C4-2B (cell line): ENCODE measurements at regions not wholly inside any gene's neighbourhood (a gene's known extent, or its start where the extent isn't known, plus 50 kb on each side); places are given as distances from the start of the nearest gene placed in this dataset.

Experiments used
- H3K27ac ChIP-seq: fragments of 450-650 bp; 2 replicates; pipeline ENCODE4 v1.5.1; 2017
- ZFX ChIP-seq: fragments of 450-650 bp; IDR thresholded peaks from 2 replicates; pipeline ENCODE4 v1.6.1; 2017
- TF ChIP-seq, protein P1 (sequence below): fragments of 450-650 bp; conservative IDR thresholded peaks from 2 replicates; pipeline ENCODE4 v1.5.1; 2017; ENCODE audit warnings: mild to moderate bottlenecking

DNA sequence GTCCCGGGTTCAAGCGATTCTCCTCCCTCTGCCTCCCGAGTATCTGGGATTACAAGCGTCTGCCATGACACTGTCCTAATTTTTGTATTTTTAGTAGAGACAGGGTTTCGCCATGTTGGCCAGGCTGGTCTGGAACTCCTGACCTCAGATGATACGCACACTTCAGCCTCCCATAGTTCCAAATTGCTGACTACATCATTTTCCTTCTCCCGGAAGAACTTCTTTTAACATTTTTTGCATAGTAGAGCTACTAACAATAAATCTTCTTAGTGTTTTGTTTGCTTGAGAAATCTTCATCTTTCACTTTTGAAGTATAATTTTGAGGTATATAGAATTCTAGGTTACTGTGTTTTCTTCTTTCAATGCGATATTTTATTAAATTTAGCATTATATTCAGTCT, 1415.1 kb upstream of the RAG2 start:
- no peak for TF ChIP-seq ZFX
- TF ChIP-seq, protein P1, sequence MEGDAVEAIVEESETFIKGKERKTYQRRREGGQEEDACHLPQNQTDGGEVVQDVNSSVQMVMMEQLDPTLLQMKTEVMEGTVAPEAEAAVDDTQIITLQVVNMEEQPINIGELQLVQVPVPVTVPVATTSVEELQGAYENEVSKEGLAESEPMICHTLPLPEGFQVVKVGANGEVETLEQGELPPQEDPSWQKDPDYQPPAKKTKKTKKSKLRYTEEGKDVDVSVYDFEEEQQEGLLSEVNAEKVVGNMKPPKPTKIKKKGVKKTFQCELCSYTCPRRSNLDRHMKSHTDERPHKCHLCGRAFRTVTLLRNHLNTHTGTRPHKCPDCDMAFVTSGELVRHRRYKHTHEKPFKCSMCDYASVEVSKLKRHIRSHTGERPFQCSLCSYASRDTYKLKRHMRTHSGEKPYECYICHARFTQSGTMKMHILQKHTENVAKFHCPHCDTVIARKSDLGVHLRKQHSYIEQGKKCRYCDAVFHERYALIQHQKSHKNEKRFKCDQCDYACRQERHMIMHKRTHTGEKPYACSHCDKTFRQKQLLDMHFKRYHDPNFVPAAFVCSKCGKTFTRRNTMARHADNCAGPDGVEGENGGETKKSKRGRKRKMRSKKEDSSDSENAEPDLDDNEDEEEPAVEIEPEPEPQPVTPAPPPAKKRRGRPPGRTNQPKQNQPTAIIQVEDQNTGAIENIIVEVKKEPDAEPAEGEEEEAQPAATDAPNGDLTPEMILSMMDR = no peak

DNA sequence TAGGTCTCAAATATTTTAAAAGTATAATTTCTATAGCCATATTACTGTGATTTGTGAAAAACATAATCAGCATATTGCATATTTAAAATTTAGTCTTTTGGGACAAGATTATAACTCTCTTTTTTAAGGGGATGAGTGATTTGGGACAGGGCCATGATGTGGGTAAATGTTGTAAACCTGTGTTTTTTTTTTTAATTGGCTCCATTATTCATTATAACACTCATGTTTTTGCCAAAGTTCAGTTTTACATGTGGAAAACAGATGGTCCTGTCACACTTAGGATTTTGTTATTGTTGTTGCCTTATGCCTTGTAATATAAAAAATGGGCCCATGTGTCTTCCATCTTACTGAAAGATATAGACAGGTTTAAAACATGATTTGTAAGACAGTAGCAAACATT, 1413.5 kb upstream of the RAG2 start:
- H3K27ac ChIP-seq = no peak overlapping the region
- TF ChIP-seq, protein P1 = no peak
- no peak for TF ChIP-seq ZFX

More for the DNA sequence above, 1415.1 kb upstream of the RAG2 start:
- H3K27ac ChIP-seq = no peak overlapping the region

DNA sequence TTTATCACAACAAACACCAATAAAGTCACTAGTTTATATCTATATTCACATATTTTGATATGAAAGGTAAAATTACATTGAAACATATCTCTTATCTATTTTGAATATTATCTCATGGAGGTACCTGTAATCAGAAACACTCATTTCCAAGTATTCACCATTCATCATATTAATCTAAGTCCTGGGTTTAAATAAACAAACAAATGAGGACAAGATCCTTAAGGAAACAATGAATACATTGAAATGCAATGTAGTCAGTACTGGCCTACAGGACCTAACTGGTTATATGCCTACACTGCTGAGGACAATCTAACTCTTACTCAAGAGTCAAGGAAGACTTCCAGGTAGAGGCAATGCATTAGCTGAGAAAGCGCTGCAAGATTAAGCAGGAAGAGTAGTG, 1411.9 kb upstream of the RAG2 start:
- no peak overlapping the region for H3K27ac ChIP-seq
- TF ChIP-seq, protein P1 = no peak
- no peak for TF ChIP-seq ZFX

DNA sequence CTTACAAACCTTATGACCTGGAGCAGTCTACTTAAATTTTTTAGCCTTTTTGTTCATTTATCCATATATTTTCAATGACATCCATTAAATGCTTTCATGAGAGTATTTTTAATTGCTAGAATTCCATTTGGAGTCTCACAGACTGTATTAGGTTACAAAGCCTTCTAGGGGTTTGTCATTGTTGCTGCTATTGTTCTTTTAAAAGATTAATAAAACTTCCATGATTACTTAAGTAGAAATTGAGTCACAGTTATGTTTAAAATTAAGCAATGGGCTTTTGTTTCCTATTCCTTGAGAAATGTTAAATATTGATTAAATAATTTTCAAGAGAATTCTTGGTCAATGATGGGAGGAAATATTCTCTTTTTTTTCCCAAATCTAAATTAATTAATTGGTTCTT, 1408.4 kb upstream of the RAG2 start:
- TF ChIP-seq, protein P1 = no peak
- TF ChIP-seq ZFX = no peak
- H3K27ac ChIP-seq = no peak overlapping the region

DNA sequence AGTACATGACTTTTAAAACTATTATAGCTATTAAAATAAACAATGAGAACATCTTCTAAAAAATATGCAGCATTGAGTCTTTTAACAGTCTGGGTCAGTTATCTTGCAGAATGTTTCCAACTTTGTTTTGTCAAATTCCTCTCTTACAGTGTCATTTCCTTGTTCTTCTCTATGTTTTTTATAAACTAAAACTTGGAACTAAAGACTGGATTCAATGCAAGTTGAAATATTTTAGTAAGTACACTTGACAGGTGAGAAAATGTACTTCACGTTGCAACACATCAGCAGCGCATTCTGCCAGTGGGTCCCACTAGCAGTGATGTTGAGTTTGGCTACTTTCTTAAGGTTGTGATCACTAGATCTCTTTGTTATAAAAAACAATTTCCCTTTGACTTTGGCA, 1407.6 kb upstream of the RAG2 start:
- no peak for TF ChIP-seq ZFX
- TF ChIP-seq, protein P1 = no peak
- no peak overlapping the region for H3K27ac ChIP-seq

DNA sequence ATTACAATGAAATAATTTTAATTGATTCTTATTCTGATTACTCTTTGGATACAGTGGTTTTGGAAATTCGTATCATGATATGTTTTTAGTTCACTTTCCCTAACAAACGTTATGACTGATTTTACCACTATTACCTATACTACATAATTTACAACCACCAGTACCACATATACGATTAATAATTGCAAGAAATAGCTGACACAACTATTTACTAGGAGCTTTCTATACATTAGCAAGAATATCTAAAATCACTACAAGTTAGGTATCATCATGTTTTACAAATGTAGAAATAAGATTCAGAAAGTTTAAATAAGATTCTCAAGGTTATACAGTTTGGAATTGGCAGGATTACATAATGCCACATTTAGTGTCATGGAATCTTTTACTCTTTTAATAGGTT, 1401.1 kb upstream of the RAG2 start:
- TF ChIP-seq, protein P1 = no peak
- no peak for TF ChIP-seq ZFX
- H3K27ac ChIP-seq = no peak overlapping the region

DNA sequence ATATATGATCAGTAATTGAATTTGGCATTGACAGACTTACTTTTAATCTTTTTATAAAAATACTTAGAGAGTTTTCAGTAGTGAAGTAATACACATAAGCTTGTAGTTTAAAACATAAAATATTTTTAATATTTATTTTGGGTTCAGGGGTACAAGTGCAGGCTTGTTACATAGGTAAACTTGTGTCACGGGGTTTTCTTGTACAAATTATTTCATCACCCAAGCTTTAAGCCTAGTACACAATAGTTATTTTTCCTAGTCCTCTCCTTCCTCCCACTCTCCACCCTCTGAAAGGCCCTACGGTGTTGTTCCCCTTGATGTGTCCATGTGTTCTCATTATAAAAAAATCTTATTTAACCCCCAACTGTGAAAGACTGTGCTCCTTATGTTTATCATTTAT, 1397.8 kb upstream of the RAG2 start:
- TF ChIP-seq, protein P1 = no peak
- TF ChIP-seq ZFX = no peak
- H3K27ac ChIP-seq = no peak overlapping the region
